ENCODE measurements at regions not wholly inside any gene's neighbourhood (a gene's known extent, or its start where the extent isn't known, plus 50 kb on each side); places are given as distances from the start of the nearest gene placed in this dataset.

GRCh38 chr2:195364015-195364965 is 292.7 kb upstream of the SLC39A10 start:
- H3K27ac Mint-ChIP-seq (ENCODE audit: unreplicated experiment), result no peak overlapping the region
- no peak for DNase-seq (ENCODE audit: extremely low spot score, unreplicated experiment)

GRCh38 chr2:195363496-195363895 is 293.5 kb upstream of the SLC39A10 start:
- no peak overlapping the region for H3K4me3 Mint-ChIP-seq (ENCODE audit: unreplicated experiment)
- TF ChIP-seq CTCF (IDR thresholded peaks at IDR 0.05), result no peak
- no peak for DNase-seq (ENCODE audit: extremely low spot score, unreplicated experiment)
- H3K27me3 Mint-ChIP-seq (ENCODE audit: unreplicated experiment), result peaks cover 7% of the 10 kb centered on the region
- H3K9me3 Mint-ChIP-seq (ENCODE audit: unreplicated experiment), result no peaks in the 10 kb centered on the region
- no peaks in the 10 kb centered on the region for H3K36me3 Mint-ChIP-seq (ENCODE audit: unreplicated experiment)
- H3K4me1 Mint-ChIP-seq (ENCODE audit: unreplicated experiment), result peaks cover 8% of the 10 kb centered on the region
- H3K27ac Mint-ChIP-seq (ENCODE audit: unreplicated experiment), result no peak overlapping the region

More at GRCh38 chr2:195364015-195364965, 292.7 kb upstream of the SLC39A10 start:
- no peak for TF ChIP-seq CTCF (IDR thresholded peaks at IDR 0.05)
- Mint-ChIP-seq H3K36me3 (ENCODE audit: unreplicated experiment) (no peaks in the 10 kb centered on the region), H3K4me3 (ENCODE audit: unreplicated experiment) (no peak overlapping the region), H3K27me3 (ENCODE audit: unreplicated experiment) (peaks cover 6% of the 10 kb centered on the region), H3K4me1 (ENCODE audit: unreplicated experiment) (peaks cover 9% of the 10 kb centered on the region), H3K9me3 (ENCODE audit: unreplicated experiment) (no peaks in the 10 kb centered on the region)

GRCh38 chr2:195360242-195360641 is 296.8 kb upstream of the SLC39A10 start:
- Mint-ChIP-seq H3K9me3 (ENCODE audit: unreplicated experiment) (peaks cover 5% of the 10 kb centered on the region), H3K4me1 (ENCODE audit: unreplicated experiment) (peaks cover 8% of the 10 kb centered on the region), H3K27me3 (ENCODE audit: unreplicated experiment) (peaks cover 7% of the 10 kb centered on the region), H3K27ac (ENCODE audit: unreplicated experiment) (no peak overlapping the region), H3K36me3 (ENCODE audit: unreplicated experiment) (no peaks in the 10 kb centered on the region), H3K4me3 (ENCODE audit: unreplicated experiment) (no peak overlapping the region)
- no peak for DNase-seq (ENCODE audit: extremely low spot score, unreplicated experiment)
- TF ChIP-seq CTCF (IDR thresholded peaks at IDR 0.05), result no peak

- H3K27me3 Mint-ChIP-seq (ENCODE audit: unreplicated experiment), result peaks cover 7% of the 10 kb centered on the region
- peaks cover 3% of the 10 kb centered on the region for H3K4me1 Mint-ChIP-seq (ENCODE audit: unreplicated experiment)
- no peak overlapping the region for H3K4me3 Mint-ChIP-seq (ENCODE audit: unreplicated experiment)
- peaks cover 5% of the 10 kb centered on the region for H3K9me3 Mint-ChIP-seq (ENCODE audit: unreplicated experiment)
- no peak overlapping the region for H3K27ac Mint-ChIP-seq (ENCODE audit: unreplicated experiment)
- no peak for TF ChIP-seq CTCF (IDR thresholded peaks at IDR 0.05)
- no peak for DNase-seq (ENCODE audit: extremely low spot score, unreplicated experiment)
- H3K36me3 Mint-ChIP-seq (ENCODE audit: unreplicated experiment), result no peaks in the 10 kb centered on the region
These were observed 297.8 kb upstream of the SLC39A10 start for GRCh38 chr2:195359043-195359735.

GRCh38 chr2:195356920-195357440 is 300.0 kb upstream of the SLC39A10 start:
- H3K27ac Mint-ChIP-seq (ENCODE audit: unreplicated experiment), result no peak overlapping the region
- H3K4me1 Mint-ChIP-seq (ENCODE audit: unreplicated experiment), result no peaks in the 10 kb centered on the region
- peaks cover 5% of the 10 kb centered on the region for H3K9me3 Mint-ChIP-seq (ENCODE audit: unreplicated experiment)
- no peak overlapping the region for H3K4me3 Mint-ChIP-seq (ENCODE audit: unreplicated experiment)
- no peak for DNase-seq (ENCODE audit: extremely low spot score, unreplicated experiment)
- no peak for TF ChIP-seq CTCF (IDR thresholded peaks at IDR 0.05)
- H3K36me3 Mint-ChIP-seq (ENCODE audit: unreplicated experiment), result no peaks in the 10 kb centered on the region
- H3K27me3 Mint-ChIP-seq (ENCODE audit: unreplicated experiment), result peaks cover 7% of the 10 kb centered on the region

Data from osteocyte (in vitro differentiated cells).